MM.1S (cell line): ENCODE measurements at regions not wholly inside any gene's neighbourhood (a gene's known extent, or its start where the extent isn't known, plus 50 kb on each side); places are given as distances from the start of the nearest gene placed in this dataset.

Source experiments
- EZH2 ChIP-seq: fragments of 300-600 bp; sonication (generic); optimal IDR thresholded peaks from 2 replicates; pipeline ENCODE3; 2017; ENCODE audit warnings: low read depth, mild to moderate bottlenecking, antibody characterized with exemption, low read length, mixed read lengths
- EZH2phosphoT487 ChIP-seq: fragments of 300-600 bp; sonication (generic); IDR thresholded peaks from 2 replicates; pipeline ENCODE4 v1.6.1; 2018; ENCODE audit warnings: antibody characterized with exemption, low read length
- TF ChIP-seq, protein P1 (sequence below): fragments of 300-600 bp; sonication (generic); IDR thresholded peaks from 2 replicates; pipeline ENCODE4 v1.5.1; 2016; ENCODE audit warnings: antibody characterized with exemption, low read length, mixed read lengths

DNA sequence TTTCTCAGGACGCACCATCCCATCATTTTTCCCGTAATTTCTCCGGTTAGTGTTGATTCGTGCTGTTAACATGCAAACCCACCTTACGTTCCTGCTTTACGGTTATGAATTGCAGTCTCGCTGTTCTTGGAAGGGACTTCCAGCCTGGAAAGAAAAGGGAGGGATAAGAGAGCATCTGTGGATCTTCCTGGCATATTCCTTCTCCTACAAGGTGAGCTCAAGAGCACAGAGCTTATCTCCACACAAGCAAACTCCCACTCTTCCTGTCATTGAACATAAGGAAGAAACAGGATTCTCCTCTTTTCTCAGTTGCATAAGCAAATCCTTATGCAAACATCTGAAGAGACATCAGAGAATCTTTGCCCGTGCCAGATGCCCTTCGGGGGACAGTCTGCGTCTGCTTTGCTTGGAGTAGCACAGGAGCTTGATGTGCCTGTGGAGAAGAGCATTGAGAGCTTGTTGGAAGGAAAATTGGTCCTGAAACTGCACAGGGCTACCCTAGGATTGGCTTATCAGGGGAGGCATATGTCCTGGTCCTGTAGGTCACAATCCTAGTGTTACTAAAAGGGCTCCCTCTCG lies 127.0 kb downstream of the ASMT start:
- TF ChIP-seq, protein P1, sequence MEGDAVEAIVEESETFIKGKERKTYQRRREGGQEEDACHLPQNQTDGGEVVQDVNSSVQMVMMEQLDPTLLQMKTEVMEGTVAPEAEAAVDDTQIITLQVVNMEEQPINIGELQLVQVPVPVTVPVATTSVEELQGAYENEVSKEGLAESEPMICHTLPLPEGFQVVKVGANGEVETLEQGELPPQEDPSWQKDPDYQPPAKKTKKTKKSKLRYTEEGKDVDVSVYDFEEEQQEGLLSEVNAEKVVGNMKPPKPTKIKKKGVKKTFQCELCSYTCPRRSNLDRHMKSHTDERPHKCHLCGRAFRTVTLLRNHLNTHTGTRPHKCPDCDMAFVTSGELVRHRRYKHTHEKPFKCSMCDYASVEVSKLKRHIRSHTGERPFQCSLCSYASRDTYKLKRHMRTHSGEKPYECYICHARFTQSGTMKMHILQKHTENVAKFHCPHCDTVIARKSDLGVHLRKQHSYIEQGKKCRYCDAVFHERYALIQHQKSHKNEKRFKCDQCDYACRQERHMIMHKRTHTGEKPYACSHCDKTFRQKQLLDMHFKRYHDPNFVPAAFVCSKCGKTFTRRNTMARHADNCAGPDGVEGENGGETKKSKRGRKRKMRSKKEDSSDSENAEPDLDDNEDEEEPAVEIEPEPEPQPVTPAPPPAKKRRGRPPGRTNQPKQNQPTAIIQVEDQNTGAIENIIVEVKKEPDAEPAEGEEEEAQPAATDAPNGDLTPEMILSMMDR: no peak
- TF ChIP-seq EZH2: no peak
- no peak for TF ChIP-seq EZH2phosphoT487
